ENCODE measurements at regions not wholly inside any gene's neighbourhood (a gene's known extent, or its start where the extent isn't known, plus 50 kb on each side); places are given as distances from the start of the nearest gene placed in this dataset.
A peak's percentile ranks its signal among the peaks of the same experiment; 100 is the strongest.

DNA sequence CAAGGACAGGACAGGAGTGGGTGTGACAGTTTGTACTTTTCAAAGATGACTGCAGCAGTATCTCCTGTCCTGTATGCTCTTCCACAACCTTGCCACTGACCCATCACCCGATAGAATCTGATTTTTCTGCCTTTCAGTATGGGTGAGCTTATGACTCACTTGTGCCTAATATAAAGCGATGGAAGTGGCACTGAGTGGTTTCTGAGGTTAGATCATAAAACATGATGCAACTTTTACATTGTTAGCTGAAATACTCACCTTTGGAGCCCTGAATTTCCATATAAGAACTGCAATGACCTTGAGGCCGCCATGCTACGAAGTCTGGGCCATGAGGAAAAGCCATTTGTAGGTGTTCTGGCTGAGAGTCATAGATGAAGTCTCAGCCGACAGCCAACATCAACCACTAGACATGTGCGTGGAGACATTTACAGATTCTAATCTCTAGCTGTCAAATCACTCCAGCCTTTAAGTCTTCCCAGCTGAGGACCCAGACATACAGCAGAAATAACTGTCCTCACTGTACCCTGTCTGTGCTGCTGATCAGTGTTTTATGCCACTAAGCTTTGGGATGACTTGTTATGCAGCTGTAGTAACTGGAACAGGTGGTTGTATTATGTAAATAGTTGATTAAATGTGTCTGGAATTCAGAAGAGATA, 105.9 kb upstream of the ARHGAP20 start:
- DNase-seq: no peak

DNA sequence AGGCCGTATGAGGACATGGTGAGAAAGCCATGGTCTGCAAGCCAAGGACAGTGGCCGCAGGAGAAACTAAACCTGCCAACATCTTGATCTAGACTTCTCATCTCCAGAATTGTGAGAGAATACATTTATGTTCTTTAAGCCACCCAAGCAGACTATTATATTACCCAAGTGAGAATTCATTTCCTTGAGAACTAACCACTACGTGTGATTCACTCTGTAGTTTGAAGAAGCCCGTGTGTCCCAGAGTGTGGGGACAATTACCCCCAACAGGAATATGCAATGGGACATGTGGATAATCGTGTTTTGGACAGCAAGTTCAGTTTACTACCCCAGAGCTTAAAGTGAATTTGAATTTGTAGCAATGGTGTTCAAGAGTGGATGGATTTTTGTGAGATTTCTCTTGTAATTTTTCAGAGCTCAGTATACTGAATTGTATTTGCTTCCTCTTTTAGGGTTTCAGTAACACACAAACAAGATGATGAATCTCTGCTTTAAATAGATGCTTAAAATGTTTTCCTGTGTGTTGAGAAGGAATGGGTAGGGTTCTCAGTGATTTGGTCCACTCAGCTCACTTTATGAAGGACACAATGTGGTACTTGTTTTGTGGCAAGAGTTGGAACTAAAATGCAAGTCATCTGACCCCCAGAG, 100.0 kb upstream of the ARHGAP20 start:
- no peak for DNase-seq

DNA sequence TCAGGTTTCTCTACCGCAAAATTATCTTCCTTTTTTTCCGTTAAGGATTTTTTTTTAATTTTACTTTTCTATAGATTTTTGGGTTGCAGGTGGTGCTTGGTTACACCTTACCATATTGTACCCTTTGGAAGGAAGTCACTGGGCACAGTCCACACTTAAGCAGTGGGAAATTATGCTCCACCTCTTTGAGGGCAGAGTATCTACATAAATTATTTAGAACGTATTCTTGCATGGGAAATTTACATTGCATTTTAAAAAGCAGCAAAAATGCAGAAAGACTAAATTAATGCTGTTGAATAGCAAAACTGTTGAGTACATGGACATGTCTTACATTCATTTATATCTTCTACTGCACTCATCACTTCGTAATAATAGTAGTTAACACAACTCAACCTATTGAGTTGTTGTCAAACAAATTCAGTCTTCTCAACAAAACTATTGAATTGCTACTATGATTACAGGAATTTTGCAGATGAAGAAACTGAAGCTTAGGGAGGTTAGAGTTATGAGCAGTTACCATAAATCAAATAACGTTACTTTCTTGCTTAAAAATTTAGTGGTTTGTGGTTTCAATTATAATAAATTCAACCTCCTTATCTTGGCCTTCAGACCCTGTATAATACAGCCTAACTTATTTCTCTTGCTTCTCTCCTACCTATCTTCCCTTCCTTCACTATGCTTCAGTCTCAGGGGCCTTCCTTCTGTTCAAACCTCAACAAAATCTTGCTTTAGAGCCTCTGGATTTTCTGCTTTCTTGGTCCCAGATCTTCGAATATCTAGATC, 97.4 kb upstream of the ARHGAP20 start:
- DNase-seq: no peak

DNA sequence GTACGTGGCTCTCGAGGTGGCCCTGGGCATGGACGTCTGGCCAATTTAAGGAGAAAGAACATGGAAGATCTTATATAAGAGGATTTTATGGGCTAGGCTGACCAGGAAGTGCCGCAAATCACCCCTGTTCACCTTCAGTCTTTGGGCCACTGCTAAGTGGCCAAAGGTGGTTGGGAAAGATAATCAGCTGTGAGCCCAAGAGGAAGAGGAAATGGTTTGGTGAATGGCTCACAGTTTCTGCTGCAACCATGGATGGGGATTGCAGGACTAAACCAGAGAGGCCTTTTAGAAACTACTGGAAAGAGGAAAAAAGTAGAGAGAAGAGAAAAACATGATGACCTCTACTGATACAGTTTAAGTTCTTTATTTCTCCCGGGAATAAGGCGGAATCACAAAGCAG, 96.0 kb upstream of the ARHGAP20 start:
- no peak for DNase-seq

DNA sequence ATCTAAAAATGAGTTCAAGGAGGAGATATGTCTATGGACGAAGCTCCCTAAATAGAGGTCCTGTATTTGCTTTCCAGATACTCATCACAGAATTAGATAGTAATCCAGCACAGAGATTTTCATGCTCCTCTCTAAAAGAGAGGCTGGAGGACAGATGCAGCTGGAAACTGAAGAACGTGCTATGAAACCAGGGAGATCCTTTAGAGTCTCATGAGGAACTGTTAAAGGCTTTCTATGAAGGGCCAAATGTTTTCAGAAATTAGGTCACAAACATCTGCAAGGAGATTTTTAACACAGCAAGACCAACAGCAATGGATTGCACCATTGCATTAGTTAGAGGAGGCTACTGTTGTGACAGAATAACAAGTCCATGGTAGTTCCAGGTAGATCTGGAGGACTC, 95.6 kb upstream of the ARHGAP20 start:
- no peak for DNase-seq

DNA sequence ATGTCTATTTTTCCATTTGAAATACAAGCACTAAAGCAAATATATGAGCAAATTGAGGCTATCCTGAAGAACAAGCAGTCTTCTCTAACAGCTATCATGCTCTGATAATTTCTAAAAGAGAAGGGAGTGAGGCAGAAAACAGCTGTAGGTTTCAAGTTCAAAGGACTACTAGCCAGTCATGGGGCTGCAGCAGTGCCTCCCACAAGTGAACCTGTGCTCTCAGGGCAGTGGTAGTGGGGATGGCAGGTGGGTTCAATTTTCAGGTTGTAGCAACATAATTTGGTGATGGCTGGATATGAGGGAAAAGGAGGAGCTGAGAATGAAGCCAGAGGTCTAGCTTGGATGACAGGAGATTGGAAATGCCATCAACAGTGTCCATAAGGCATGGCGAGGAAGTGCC, 93.5 kb upstream of the ARHGAP20 start:
- no peak for DNase-seq

DNA sequence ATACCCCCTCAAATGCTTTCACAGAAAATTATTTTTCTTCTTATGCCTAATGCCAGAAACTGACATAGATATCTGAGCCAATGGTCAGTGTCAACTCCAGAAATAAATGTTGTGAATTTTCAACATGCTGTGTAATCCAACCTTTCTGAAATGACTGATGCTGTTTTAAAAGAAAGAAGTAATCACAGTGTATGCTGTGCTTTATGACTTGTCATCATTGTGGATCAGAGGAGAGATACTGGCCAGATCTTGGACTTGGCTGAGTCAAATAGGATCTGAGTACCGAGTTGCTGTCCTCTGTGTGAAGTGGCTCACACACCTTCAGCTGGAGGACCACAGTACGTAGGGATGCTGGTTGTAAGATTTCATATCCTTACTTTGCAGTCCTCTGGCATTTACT, 89.9 kb upstream of the ARHGAP20 start:
- no peak for DNase-seq

DNA sequence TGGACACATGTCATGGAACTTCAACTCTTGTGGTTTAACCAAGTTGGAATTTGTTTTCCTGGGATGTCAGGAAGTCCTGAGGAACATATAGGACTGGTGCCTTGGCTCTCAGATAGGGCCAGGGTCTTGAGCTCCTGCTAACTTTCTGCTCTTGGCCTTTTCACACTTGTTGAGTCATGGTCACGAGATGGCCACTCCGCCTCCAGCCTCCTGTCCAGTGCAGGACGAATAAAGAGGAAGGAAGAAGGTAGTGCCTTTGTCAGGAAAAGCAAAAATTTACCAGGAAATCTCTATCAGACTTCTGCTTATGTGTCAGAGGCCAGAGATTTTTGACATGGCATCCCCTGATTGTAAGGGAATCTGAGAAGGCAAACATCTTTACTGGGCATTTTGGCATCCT, 89.1 kb upstream of the ARHGAP20 start:
- peak; percentile 17 for DNase-seq

DNA sequence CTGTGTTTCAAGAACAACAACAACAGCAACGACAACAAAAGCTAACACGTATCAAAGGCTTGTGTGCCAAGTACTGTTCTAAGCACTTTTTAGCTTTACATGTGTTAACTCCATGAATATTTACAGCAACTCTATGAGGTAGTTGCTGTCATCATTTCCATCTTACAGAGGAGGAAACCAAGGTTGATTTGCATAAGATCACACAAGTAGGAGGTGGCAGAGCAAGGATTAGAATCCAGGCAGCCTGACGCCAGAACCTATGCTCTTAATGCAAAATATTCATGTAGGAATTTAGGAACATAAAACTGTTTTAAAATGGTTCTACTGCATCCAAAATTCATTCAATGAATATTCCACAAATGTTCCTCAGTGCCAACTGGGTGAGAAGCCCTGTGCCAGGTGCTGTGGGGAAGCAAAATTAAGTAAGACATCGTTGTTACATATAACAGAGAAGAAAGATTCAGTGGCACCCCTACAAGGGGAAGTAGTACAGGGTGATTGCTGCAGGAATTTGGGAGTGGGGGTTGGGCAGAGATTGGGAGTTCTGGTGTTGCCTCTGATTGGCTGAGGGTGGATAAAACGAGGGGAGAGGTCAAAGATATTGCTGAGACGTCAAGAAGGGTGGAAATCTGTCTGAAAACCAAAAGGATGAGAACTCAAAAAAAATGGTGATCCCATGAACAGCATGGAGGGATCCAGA, 86.1 kb upstream of the ARHGAP20 start:
- peak; percentile 21 for DNase-seq

DNA sequence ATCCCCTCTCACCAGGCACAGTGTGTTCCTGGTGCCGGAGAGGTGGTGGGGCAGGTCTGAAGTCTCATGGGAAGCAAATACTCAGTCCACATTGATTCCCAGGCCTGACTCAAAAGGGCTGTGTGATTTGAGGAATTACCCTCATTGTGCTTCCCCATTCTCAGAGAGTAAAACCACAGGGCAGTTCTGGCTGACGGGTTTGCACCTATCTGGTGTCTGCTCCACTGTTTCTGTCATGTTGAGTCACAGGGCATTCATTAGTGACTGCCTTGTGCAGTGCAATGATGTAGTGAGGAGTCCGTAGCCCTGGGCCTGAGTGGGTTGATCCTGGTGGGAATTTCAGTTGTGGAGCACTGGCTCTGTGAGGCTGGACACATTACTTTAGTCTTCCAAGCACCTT, 85.2 kb upstream of the ARHGAP20 start:
- peak; percentile 55 for DNase-seq

DNA sequence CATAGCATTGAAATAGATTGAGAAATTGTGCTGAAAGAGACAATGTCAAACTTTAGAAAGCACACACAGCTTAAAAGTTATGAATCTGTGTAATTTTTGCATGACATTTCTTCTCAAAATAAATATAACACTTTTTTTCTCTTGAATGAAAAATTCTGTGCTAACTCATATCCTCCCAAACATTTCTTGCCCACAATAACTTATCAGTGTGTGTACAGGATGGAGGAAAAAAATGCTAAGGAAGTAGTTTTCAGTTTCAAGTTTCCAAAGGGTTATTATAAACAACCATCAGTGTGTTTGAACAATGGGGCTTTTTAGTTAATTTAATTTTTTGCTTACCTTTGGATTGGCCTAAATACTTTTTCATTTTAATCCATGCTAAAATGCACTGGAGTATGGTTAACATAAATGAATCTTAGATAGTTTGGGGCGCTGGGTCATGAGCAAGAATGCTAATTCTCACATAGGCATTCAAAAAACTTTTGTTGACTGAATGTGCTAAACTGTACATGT, 82.9 kb upstream of the ARHGAP20 start:
- no peak for DNase-seq

DNA sequence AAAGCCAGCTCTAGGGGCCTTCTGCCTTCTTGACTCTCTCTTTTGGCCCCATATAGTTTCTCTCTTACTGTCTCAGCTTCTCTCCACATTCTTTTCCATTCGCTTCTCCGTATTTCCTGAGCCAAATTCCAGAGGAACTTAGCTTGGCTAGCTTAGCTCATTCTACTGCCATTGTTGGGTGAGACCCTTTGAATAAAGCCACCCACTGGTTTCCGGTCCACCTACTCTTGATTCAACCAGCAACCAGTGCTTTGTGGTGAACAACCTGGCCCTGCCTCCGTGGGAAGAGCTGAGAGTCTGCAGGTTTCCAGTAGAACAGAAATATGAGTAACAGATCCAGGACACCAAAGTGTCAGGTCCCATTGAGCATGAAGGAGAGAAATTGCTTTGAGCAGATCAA, 81.3 kb upstream of the ARHGAP20 start:
- no peak for DNase-seq

DNA sequence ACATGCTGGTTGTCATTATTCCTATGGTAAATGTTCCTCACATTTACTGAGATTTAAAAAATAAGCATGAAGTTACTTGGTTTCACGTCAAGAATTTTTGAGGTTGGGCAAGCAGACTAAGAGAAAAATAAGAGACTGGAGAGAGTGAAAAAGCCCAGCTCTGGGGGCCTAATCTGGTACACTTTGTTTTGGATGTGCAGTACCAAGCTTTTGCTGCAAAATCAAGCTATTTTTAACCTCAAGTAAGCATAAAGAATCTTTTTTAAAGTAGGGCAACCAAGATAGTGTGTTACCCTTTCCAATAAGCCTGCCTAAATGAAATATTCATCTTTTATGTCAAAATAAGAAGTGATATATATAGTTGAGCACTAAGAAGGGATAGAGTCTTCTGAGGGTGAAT, 79.4 kb upstream of the ARHGAP20 start:
- no peak for DNase-seq

DNA sequence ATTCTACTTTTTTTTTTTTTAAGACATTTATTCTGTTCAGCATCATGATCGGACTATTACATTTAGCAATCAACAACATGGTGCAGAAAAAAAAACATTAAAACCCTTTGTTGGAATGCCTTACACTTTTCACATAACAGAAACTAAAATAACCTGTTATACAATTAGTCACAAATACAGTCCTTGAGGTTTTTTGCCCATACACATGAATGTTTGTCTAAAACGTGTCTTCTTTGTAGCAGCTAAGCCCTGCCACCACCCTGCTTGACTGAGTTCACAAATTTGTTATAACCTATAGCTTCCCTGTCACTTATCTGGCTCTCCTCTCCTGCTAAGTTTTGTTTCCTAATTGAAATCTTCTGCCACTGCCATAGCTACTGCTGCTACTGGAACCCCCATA, 75.4 kb upstream of the ARHGAP20 start:
- no peak for DNase-seq

DNA sequence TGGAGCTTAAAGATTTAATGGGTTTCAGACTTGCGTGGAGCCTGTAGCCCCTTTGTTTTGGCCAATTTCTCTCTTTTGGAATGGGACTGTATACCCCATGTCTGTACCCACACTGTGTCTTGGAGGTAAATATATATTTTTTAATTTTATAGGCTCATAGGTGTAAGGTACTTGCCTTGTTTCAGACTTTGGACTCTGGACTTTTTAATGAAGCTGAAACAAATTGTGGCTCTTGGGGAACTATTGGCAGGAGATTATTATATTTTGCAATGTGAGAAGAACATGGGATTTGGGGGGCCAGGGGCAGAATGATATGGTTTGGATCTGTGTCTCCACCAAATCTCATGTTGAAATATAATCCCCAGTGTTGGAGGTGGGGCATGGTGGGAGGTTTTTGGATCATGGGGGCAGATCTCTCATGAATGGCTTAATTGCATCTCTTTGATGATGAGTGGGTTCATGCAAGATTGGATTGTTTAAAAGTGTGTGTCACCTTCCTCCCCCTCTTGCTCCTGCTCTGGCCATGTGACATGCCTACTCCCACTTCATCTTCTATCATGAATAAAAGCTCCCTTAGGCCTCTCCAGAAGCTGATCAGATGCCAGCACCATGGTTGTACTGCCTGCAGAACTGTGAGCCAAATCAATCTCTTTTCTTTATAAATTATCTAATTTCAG, 74.1 kb upstream of the ARHGAP20 start:
- no peak for DNase-seq

DNA sequence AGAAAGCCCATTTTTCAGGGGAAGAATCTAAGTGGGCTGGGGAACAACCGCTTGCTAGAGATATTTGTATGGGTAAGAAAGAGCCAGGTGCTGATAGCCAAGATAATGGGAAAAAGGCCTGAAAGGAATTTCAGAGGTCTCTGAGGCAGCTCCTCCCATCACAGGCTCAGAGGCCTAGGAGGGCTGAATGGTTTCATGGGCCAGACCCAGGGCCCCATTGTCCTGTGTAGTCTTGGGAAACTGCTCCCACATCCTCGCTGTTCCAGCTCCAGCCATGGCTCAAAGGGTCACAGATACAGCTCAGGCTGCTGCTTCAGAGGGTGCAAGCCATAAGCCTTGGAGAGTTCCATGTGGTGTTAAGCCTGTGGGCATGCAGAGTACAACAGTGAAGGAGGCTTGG, 73.2 kb upstream of the ARHGAP20 start:
- no peak for DNase-seq

DNA sequence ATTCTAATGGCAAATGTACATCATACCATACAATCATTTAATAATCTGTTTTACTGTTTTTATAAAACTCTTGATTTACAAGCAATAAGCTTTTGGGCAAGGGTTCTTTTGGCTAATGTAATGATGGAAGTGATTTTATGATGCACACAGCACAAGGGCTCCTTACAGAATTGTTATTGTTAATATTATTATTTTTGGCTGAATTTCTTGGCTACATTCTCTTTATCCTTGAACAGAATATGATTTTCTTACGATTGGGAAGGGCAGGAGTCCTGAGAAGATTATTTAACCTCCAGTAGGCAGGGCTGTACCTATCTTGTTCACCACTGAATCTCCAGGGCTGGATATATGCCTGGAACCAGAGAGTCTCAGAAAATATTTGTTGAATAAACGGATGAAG, 70.4 kb upstream of the ARHGAP20 start:
- no peak for DNase-seq

DNA sequence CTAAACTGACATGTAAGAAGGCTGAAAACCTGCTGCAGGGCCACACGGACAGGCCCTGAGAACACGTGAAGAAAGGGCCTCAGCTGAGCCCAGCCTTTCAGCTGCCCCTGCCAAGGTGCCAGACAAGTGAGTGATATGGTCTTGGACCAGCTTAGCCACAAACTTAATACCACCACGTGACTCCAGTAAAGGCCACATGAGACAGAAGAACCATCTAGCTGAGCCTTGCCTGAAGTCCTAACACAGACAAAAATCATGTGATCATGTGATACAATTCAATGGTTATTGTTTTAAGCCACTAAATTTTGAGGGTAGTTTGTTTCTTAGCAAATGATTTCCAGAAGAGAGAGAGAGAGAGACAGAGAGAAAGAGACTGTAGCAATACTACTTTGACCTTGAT, 66.9 kb upstream of the ARHGAP20 start:
- DNase-seq: no peak

DNA sequence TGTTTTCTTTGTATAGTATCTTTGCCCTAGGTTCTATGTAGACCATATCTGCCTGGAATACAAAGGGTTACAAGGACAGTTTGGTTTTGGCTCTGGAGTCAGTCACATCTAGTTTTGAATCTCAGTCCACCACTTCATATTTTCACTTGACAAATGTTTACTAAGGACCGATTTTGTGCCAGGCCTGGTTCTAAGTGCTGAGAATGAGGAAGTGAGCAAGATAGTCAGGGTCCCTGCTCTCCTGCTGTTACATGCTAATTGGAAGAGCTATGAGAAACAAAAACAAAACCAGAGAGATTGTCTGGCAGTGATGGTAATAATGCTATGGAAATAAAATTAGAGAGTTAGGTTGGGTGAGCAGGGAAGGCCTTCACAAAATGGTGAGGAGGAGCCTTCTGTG, 66.1 kb upstream of the ARHGAP20 start:
- DNase-seq: no peak

DNA sequence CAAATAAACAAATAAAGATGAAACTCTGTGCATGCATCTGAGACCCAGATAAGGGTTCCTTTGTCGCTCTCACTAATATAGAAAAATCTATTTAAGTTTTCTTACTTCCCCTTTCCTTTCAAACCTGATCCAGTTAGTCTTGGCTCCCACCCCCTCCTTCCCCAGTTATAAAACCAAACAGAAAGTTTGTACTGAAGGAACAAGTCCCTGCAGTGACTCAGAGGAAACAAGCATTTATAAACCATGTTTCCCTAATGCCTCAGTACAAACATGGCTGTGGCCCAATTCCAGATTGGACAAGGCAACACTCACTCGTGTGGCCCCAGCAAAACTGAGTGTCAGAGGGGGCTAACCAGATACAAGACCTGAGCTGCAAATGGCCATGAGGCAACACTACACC, 65.5 kb upstream of the ARHGAP20 start:
- no peak for DNase-seq

DNA sequence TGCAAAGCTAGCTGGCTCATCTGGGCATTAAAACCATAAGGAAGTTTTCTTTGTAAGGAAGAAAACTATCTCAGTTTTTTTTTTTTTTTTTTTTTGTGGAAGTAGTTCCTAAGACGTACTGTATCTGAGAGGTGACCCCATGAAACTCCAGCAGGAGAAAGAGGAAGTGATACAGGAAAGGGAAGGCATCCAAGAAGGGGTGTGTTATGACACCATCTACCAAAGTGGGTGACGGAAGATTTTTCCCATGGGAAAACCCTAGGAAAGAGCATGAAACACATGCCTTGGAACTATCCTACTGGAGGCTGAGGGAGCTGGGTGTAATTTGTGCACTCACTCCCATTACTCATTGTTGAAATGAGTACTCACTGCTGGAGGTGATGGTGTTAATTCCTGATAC, 63.8 kb upstream of the ARHGAP20 start:
- no peak for DNase-seq

DNA sequence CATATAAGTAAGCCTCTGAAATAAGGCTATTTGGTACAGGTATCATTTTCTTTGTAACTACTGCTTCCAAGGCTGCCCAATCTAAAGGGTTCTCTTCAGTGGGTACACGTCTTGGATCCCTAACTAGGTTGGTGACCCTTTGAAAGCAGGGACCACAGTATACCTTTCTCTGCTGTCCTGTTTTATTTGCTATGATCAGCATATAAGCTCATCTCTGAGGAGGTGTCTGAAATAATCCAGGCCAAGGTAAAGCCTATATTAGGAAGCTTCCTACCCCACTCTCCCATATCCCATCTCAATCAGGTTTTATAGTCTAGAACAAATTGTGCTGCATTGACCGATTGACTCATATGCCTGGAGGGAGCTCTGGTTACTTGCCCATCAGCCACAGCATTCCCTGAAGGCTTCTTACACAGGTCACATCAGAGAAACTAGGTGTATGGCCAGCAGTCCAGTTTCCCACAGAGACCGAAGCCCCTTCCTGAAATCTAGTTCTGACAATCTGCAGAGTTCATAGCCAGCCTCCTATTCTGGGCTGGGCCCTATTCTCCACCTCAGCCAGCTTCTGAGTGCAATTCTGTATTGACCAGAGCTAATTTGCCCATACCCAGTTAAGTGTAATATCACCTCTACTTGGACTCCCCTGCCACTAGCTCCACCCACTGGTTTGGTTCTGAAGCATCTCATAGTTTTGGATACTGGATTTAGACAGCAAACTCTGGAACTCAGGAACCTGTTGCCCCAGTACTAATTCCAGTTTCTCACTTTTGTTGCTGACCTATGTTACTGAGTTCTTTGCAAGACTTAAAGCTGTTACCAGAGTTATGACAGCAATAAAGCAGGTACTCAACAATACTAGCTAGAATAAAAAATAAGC, 62.1 kb upstream of the ARHGAP20 start:
- no peak for DNase-seq
